C4-2B (cell line): ENCODE measurements at regions not wholly inside any gene's neighbourhood (a gene's known extent, or its start where the extent isn't known, plus 50 kb on each side); places are given as distances from the start of the nearest gene placed in this dataset.

Source experiments
- CTCF ChIP-seq: fragments of 450-650 bp; conservative IDR thresholded peaks from 2 replicates; pipeline ENCODE4 v1.5.1; 2017; ENCODE audit warnings: mild to moderate bottlenecking
- ZFX ChIP-seq: fragments of 450-650 bp; IDR thresholded peaks from 2 replicates; pipeline ENCODE4 v1.6.1; 2017

GRCh38 chr3:23041918-23042696, 161.0 kb upstream of the UBE2E2 start:
- TF ChIP-seq CTCF (no peak), ZFX (no peak)
